NCI-H1694 (cell line): ENCODE measurements at regions not wholly inside any gene's neighbourhood (a gene's known extent, or its start where the extent isn't known, plus 50 kb on each side); places are given as distances from the start of the nearest gene placed in this dataset.
"Not testable (repeated sequence)": the region's sequence is repeated elsewhere in the genome, so short reads cannot be mapped to it uniquely, and the experiment has no call there.

Experiments
- DNase-seq: peaks from one replicate; lab custom pipeline; 2025; lab: John Stamatoyannopoulos, UW

- peak; percentile 66 for DNase-seq
These were observed 195.2 kb upstream of the STK26 start for GRCh38 chrX:131827935-131828334.

- peak; percentile 24 for DNase-seq
These were observed 194.6 kb upstream of the STK26 start for GRCh38 chrX:131828482-131828881.

DNA sequence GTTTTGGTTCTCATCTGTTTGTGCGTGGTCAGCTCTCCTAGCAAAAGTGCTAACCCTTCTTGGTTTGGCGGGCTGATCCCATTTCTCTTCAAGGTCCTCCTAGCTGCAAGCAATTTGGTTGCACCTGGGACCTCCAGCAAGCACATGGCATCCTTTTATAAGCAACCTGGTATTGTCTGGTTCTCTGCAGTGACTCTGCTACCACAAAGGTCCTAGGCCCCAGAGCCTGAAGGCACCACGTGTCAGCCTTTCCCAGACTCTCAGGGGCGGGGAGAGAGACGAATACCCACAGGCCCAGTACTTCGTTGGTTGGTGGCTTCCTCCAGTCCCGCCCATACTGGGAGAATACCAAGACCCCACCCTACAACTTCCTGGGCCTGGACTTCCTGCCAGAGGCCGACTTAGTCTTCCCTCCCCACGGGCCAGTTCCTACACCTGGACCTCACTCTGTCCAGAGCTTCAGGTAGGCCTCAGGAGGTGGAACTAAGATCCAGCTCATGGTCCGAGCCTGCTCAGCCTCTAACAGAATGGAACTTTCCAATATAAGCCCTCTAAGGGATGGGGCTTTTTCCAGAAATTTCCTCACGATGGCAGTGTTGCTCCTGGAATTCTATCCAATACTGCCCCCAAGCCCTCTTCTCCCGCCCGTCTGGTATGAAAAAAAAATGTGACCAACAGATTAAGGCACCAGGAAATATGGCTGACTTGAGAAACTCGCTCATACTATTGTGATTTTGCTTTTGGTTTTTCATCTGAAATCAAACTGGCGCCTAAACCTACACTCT lies 192.5 kb upstream of the STK26 start:
- peak; percentile 94 for DNase-seq

- DNase-seq, result no peak
These were observed 191.9 kb upstream of the STK26 start for GRCh38 chrX:131831185-131831520.

- no peak for DNase-seq
These were observed 186.9 kb upstream of the STK26 start for GRCh38 chrX:131836161-131836560.

- DNase-seq, result no peak
These were observed 185.8 kb upstream of the STK26 start for GRCh38 chrX:131837325-131837724.

- no peak for DNase-seq
These were observed 182.2 kb upstream of the STK26 start for GRCh38 chrX:131840799-131841495.

- DNase-seq, result peak; percentile 57
These were observed 181.3 kb upstream of the STK26 start for GRCh38 chrX:131841496-131842437.

GRCh38 chrX:131843987-131844386 lies 179.1 kb upstream of the STK26 start:
- DNase-seq, result no peak

- no peak for DNase-seq
These were observed 177.9 kb upstream of the STK26 start for GRCh38 chrX:131845201-131845600.

GRCh38 chrX:131845771-131846170 lies 177.3 kb upstream of the STK26 start:
- no peak for DNase-seq

DNA sequence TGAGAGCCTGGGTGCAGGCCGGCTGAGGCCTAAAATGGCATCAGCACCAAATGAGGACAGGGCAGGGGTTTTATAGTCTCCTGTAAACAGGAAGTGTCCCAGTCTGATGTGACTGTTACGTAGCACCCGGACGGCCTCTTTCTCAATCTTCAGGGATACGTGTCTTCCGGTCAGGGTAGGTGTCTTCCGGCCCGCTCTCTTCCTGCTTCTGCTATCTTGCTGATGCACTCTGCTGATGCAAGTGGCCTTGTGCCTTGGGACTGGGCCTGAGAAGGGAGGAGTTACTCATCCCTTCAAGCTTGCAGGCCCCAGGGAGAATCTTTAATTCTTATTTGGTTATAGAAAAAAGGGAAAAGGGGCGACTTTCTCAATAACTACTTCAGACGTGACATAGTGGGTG lies 172.1 kb upstream of the STK26 start:
- DNase-seq, result not testable (repeated sequence)

- no peak for DNase-seq
These were observed 169.7 kb upstream of the STK26 start for GRCh38 chrX:131853440-131853839.

DNA sequence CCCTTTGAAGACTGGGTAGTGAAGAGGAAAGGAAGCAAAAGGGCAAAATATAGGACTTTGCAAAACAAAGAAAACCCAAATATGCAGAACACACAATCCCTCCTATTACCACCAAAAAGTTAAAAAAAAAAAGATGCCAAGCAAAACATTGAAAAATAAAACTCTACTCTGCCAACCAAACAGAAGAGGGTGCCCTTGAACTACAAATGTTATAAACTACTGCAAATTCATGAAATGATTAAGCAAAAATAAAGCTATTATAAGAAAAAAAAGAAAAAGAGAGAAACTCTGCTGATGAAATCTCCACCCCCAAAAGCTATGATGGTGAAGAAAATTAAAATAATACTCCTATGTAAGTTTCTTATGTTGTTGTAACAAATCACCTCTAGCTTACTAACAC lies 168.5 kb upstream of the STK26 start:
- peak; percentile 33 for DNase-seq

- no peak for DNase-seq
These were observed 161.9 kb upstream of the STK26 start for GRCh38 chrX:131861088-131861787.

DNA sequence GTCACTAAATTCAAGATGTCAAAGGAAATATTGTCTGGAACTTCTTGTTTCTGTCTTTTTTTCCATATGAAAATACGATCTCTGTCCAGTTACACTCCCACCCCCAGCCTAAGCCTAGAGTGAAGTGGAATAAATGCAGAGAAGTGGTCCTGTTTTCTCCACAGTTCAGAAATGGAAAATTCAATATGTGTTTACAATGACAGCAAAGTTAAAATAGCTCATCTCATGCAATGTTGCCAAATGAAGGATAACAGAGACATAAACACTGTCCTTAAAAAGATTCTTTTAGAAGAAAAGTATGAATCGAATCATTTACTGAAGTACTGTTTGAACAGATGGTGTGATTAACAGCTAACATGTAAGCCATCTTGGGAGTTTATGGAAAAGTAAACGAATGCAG lies 160.8 kb upstream of the STK26 start:
- no peak for DNase-seq

- no peak for DNase-seq
These were observed 153.9 kb upstream of the STK26 start for GRCh38 chrX:131869182-131869581.

DNA sequence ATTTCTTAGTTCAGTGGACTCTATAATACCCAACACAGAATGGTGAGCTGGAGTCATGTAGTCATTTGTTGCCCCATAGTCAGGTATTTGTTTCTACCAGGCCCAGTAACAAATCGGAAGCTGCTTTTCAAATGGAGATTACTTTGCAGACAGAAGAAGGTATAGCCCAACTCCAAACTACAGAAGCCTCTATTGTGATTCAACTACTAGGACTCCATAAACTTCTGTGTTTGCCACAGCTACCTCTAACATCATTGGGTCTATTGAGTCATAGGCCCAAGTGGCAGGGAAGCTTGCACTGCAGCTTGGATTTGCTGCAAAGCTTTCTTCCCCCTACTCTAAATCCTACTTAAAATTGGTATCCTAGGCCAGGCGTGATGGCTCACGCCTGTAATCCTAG lies 148.8 kb upstream of the STK26 start:
- no peak for DNase-seq

DNA sequence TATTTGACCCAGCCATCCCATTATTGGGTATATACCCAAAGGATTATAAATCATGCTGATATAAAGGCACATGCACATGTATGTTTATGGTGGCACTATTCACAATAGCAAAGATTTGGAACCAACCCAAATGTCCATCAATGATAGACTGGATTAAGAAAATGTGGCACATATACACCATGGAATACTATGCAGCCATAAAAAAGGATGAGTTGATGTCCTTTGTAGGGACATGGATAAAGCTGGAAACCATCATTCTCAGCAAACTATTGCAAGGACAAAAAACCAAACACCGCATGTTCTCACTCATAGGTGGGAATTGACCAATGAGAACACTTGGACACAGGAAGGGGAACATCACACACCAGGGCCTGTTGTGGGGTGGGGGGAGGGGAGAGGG lies 147.3 kb upstream of the STK26 start:
- DNase-seq, result not testable (repeated sequence)

DNA sequence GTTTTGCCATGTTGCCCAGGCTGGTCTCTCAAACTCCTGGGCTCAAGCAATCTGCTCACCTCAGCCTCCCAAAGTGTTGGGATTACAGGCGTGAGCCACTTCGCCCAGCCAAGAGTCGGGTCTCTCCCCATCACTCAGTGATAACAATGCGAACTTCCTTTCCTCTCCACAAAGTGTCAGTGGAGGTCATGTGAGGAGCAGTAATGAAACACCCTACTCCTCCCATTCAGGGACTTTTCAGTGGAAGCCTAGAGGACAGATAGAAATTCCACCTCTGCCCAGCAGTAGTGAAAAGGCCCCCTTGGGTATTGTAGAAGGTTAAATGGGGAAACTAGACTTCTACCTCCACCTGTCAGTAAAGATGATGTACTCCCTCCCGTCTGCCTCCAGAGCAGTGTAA lies 141.9 kb upstream of the STK26 start:
- no peak for DNase-seq

DNA sequence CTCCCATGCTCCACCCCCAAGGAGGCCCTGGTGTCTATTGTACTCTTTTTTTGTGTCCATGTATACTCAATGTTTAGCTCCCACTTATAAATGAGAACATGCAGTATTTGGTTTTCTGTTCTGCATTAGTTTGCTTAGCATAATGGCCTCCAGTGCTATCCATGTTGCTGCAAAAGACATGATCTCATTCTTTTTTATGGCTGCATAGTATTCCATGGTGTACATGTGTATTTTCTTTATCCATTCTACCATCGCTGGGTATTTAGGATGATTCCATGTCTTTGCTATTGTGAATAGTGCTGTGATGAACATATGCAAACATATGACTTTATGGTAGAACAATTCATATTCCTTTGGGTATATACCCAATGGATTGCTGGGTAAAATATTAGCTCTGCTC lies 138.1 kb upstream of the STK26 start:
- not testable (repeated sequence) for DNase-seq

- DNase-seq, result not testable (repeated sequence)
These were observed 129.2 kb upstream of the STK26 start for GRCh38 chrX:131893857-131894256.
